HG02943 (cell line): ENCODE measurements at regions not wholly inside any gene's neighbourhood (a gene's known extent, or its start where the extent isn't known, plus 50 kb on each side); places are given as distances from the start of the nearest gene placed in this dataset.

Experiments
- ATAC-seq: cut with Tn5 transposase; IDR thresholded peaks from one replicate; pipeline ENCODE4 v1.9.1; 2021; ENCODE audit warnings: mild to moderate bottlenecking, low read depth, moderate library complexity; ENCODE audit not compliant: unreplicated experiment

DNA sequence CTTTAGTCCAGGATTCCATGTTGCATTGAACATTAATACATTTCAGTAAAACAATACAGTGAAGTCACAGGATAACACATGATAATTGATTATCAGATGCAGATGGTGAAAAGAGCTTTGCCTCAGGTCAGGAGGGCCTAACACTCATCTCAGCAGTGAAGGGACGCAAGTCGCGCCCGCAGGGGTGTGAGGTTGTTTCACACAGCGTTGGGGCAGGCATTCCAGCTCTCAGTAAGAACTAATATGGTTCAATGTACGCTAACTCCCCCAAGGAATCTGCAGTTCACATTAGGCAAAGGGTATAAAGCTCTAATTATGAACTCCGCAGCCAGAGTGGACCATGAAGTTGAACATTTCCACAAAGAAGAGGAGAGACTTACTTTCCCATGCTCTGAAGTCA lies 53.1 kb upstream of the ATL2 start:
- no peak for ATAC-seq

DNA sequence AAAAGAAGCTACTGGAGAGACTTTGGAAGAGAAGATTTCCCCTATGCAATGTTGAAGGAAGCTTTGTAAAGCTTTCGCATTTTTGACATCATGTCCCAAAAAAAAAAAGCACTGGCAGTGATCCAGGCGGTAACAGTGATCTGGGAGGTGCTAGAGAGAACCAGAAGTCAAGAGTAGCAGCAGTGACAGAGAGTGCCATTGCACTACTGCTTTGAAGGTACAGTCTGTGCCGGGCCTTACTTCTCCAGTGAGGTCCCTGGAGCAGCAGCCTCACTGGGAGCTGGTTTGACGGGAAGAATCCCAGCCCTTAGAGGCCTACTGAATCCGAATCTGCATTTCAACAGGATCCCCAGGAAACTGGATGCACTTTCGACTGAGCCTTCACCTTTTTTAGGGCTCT lies 50.9 kb upstream of the ATL2 start:
- no peak for ATAC-seq

DNA sequence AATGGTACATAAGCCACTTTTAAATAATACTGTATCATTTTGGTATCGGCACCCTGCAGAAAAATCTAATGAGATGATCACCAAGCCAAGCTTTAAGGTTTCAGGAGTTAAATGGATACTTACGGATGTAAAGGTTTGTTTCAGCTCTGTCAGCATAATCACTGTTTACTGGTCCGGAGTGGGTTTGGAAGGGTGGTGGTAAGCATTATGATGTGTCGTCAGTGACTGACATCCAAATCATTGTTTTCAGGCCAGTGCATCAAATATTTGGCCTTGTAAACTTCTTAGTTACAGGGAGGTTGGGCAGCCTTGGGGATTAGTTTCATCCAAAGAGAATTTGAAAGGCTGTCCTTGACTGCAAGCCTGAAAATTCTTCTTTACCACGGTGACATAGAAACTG lies 50.0 kb upstream of the ATL2 start:
- ATAC-seq = no peak
